IMR-90 (cell line): ENCODE measurements at regions not wholly inside any gene's neighbourhood (a gene's known extent, or its start where the extent isn't known, plus 50 kb on each side); places are given as distances from the start of the nearest gene placed in this dataset.

Source experiments
- ATAC-seq: fragments of 200-7000 bp; cut with Tn5 transposase; 2 replicates; pipeline ENCODE4 v1.9.1; 2020; ENCODE audit warnings: low read depth, mild to moderate bottlenecking, moderate library complexity
- BruUV-seq: library from RNA; stranded (reverse); fragments of 400-500 nt; replicated peaks from 2 replicates; lab custom pipeline; 2021; lab: Mats Ljungman, UMichigan
- CTCF ChIA-PET: fragments of 300-600 bp; formaldehyde crosslinking; extraction: SDS; loops from one replicate; lab custom pipeline; 2021; ENCODE audit warnings: antibody characterized with exemption; lab: Yijun Ruan, JAX
- POLR2A ChIA-PET: fragments of 300-600 bp; sonication (Branson Sonifier 250); formaldehyde crosslinking; loops from one replicate; lab custom pipeline; 2022; ENCODE audit warnings: antibody characterized with exemption; ENCODE audit not compliant: unreplicated experiment; lab: Charles Lee
- DNase-seq: peaks from one replicate; pipeline ENCODE4 v3.0.0; 2013
- H2AFZ ChIP-seq: replicated peaks from 2 replicates; pipeline ENCODE3; 2013; ENCODE audit warnings: low read length, mild to moderate bottlenecking; ENCODE audit not compliant: poor library complexity
- H2AK5ac ChIP-seq: 2 replicates; pipeline ENCODE4 v1.6.1; 2013; ENCODE audit warnings: low read depth, low read length, inconsistent platforms
- H2AK9ac ChIP-seq: replicated peaks from 2 replicates; pipeline ENCODE3; 2013; ENCODE audit warnings: mild to moderate bottlenecking, low read depth, low read length, moderate library complexity; ENCODE audit not compliant: poor library complexity
- H2BK120ac ChIP-seq: 2 replicates; pipeline ENCODE4 v1.6.1; 2013; ENCODE audit warnings: low read depth, low read length, inconsistent platforms
- H2BK15ac ChIP-seq: 3 replicates; pipeline ENCODE4 v1.6.1; 2013; ENCODE audit warnings: low read depth, low read length, inconsistent platforms
- H2BK20ac ChIP-seq: 2 replicates; pipeline ENCODE4 v1.6.1; 2013; ENCODE audit warnings: low read depth, mild to moderate bottlenecking, inconsistent platforms, low read length, moderate library complexity
- H2BK5ac ChIP-seq: 2 replicates; pipeline ENCODE4 v1.6.1; 2013; ENCODE audit warnings: mild to moderate bottlenecking, low read depth, low read length, inconsistent platforms; ENCODE audit not compliant: poor library complexity, severe bottlenecking
- H3K14ac ChIP-seq: replicated peaks from 2 replicates; pipeline ENCODE4 v1.6.1; 2013; ENCODE audit warnings: low read depth, low read length, inconsistent platforms
- H3K18ac ChIP-seq: 2 replicates; pipeline ENCODE4 v1.6.1; 2013; ENCODE audit warnings: low read depth, low read length, control low read depth
- H3K23ac ChIP-seq: 2 replicates; pipeline ENCODE4 v1.6.1; 2013; ENCODE audit warnings: low read depth, low read length, inconsistent platforms
- H3K27ac ChIP-seq: 2 replicates; pipeline ENCODE4 v1.5.1; 2013; ENCODE audit warnings: mild to moderate bottlenecking, control low read depth, low read length; ENCODE audit not compliant: insufficient read depth
- H3K27me3 ChIP-seq: 2 replicates; pipeline ENCODE4 v1.6.1; 2013; ENCODE audit warnings: low read length; ENCODE audit not compliant: control insufficient read depth, insufficient read depth
- H3K36me3 ChIP-seq: 2 replicates; pipeline ENCODE4 v1.6.1; 2013; ENCODE audit warnings: low read length, mixed read lengths; ENCODE audit not compliant: control insufficient read depth, insufficient read depth
- H3K4ac ChIP-seq: 2 replicates; pipeline ENCODE4 v1.6.1; 2013; ENCODE audit warnings: low read depth, low read length, inconsistent platforms
- H3K4me1 ChIP-seq: 2 replicates; pipeline ENCODE4 v1.6.1; 2013; ENCODE audit warnings: low read length, mixed read lengths; ENCODE audit not compliant: control insufficient read depth, insufficient read depth
- H3K4me2 ChIP-seq: 2 replicates; pipeline ENCODE4 v1.6.1; 2013; ENCODE audit warnings: low read depth, mild to moderate bottlenecking, control low read depth, low read length, moderate library complexity
- H3K4me3 ChIP-seq: 2 replicates; pipeline ENCODE4 v1.5.1; 2013; ENCODE audit warnings: low read depth, mild to moderate bottlenecking, control low read depth, low read length, moderate library complexity; ENCODE audit not compliant: insufficient read depth
- H3K56ac ChIP-seq: 2 replicates; pipeline ENCODE4 v1.6.1; 2013; ENCODE audit warnings: low read length, inconsistent platforms; ENCODE audit not compliant: insufficient read depth; ENCODE audit errors: extremely low read depth
- H3K79me1 ChIP-seq, 2 experiments: 2 replicates each; pipeline ENCODE4 v1.6.1; 2013; ENCODE audit warnings: low read length in 2 of 2, inconsistent platforms in 1 of 2, low read depth in 1 of 2
- H3K9ac ChIP-seq: 2 replicates; pipeline ENCODE4 v1.6.1; 2013; ENCODE audit warnings: low read depth, low read length, control low read depth
- H3K9me1 ChIP-seq: 2 replicates; pipeline ENCODE4 v1.6.1; 2013; ENCODE audit warnings: low read length, inconsistent platforms; ENCODE audit not compliant: insufficient read depth
- H3K9me3 ChIP-seq: 2 replicates; pipeline ENCODE4 v1.6.1; 2013; ENCODE audit warnings: low read length; ENCODE audit not compliant: control insufficient read depth, insufficient read depth
- H4K20me1 ChIP-seq: 2 replicates; pipeline ENCODE4 v1.6.1; 2013; ENCODE audit warnings: low read length, inconsistent platforms; ENCODE audit not compliant: insufficient read depth
- H4K5ac ChIP-seq: 2 replicates; pipeline ENCODE4 v1.6.1; 2013; ENCODE audit warnings: mild to moderate bottlenecking, low read depth, low read length, control low read depth
- H4K8ac ChIP-seq, 2 experiments: 2 replicates each; pipeline ENCODE4 v1.6.1; 2013; ENCODE audit warnings: low read depth in 2 of 2, low read length in 2 of 2, control low read depth in 1 of 2, inconsistent platforms in 1 of 2
- H4K91ac ChIP-seq: 2 replicates; pipeline ENCODE4 v1.6.1; 2013; ENCODE audit warnings: low read depth, low read length, inconsistent platforms; ENCODE audit not compliant: insufficient read depth
- CHD1 ChIP-seq: IDR thresholded peaks from 2 replicates; pipeline ENCODE4 v1.6.1; 2012; ENCODE audit warnings: low read depth, low read length, improper control_type of control experiment
- MAFK ChIP-seq: IDR thresholded peaks from 2 replicates; pipeline ENCODE4 v1.6.1; 2012; ENCODE audit warnings: low read depth, low read length, improper control_type of control experiment
- MAZ ChIP-seq: IDR thresholded peaks from 2 replicates; pipeline ENCODE4 v1.6.1; 2012; ENCODE audit warnings: low read depth, mild to moderate bottlenecking, low read length, improper control_type of control experiment, moderate library complexity, borderline replicate concordance
- NFE2L2 ChIP-seq: fragments of 150-350 bp; IDR thresholded peaks from 2 replicates; pipeline ENCODE4 v1.6.1; 2016; ENCODE audit warnings: low read depth, mild to moderate bottlenecking, low read length
- POLR2A ChIP-seq: IDR thresholded peaks from 2 replicates; pipeline ENCODE4 v1.6.1; 2012; ENCODE audit warnings: mild to moderate bottlenecking, low read depth, low read length
- WGBS, 2 experiments: methylation state at CpG; one replicate each; pipeline versions ENCODE4 v1.1.5 to v1.1.7; 2013; ENCODE audit warnings: missing lambda C conversion rate in 2 of 2; ENCODE audit not compliant: insufficient read length in 1 of 2; ENCODE audit errors: extremely low coverage in 2 of 2; 5-methylcytosine and 5-hydroxymethylcytosine counted together
- dilution Hi-C: fragments of 300-500 bp; cut with HindIII; formaldehyde crosslinking; loops from one replicate; pipeline ENCODE4 v1.14.3; 2018; ENCODE audit warnings: low sequenced_read_pairs; ENCODE audit not compliant: unreplicated experiment
- in situ Hi-C: fragments of 300-500 bp; cut with MboI; formaldehyde crosslinking; loops from 3 replicates; pipeline ENCODE4 v1.14.3; 2019; ENCODE audit warnings: low sequenced_read_pairs, inconsistent platforms, mixed read lengths
- intact Hi-C: fragments of 100-400 bp; cut with micrococcal nuclease; formaldehyde crosslinking; loops from 2 replicates; pipeline ENCODE4 v1.10.0; 2022
- TF ChIP-seq, protein P1 (sequence below): fragments of 150-350 bp; IDR thresholded peaks from 2 replicates; pipeline ENCODE4 v1.6.1; 2017; ENCODE audit warnings: mild to moderate bottlenecking, antibody characterized with exemption, low read length, low read depth

DNA sequence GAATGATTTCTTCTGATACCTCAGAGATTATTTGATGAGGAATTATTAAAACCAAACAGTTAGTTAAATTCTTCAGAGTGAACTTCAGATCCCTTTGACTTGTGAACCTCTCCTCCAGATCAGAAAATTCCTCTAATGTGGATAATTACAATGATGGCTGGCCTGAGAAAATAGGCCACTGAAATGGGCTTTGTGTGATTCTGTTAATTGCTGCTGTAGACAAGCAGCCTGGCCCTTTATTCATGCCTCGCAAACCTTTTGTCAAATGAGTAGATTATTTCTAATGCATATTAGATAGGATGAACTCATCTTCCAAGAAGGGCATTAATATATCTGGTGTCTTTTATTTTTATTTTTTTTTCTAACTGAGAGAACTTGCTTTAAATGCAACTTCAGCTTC lies 855.2 kb downstream of the TLE4 start:
- intact Hi-C loops (no loop called here), dilution Hi-C loops (no loop called here), in situ Hi-C loops (no loop called here)
- Histone ChIP-seq H4K8ac (no peak overlapping the region), H2BK15ac (no peak overlapping the region), H3K4ac (no peak overlapping the region), H3K4me2 (no peak overlapping the region), H3K56ac (no peak overlapping the region), H4K20me1 (no peaks in the 10 kb centered on the region), H3K9me1 (no peaks in the 10 kb centered on the region), H2AK9ac (no peak overlapping the region), H3K14ac (no peak overlapping the region), H2AFZ (no peak overlapping the region), H3K4me1 (no peaks in the 10 kb centered on the region), H4K91ac (no peak overlapping the region), H2BK120ac (no peak overlapping the region), H2BK20ac (no peak overlapping the region), H3K79me1 (no peaks in the 10 kb centered on the region), H3K9ac (no peak overlapping the region), H3K27ac (no peak overlapping the region), H3K4me3 (no peak overlapping the region), H2AK5ac (no peak overlapping the region), H3K9me3 (no peaks in the 10 kb centered on the region), H4K5ac (no peak overlapping the region), H3K23ac (no peak overlapping the region), H2BK5ac (no peak overlapping the region), H3K27me3 (no peaks in the 10 kb centered on the region), H3K36me3 (no peaks in the 10 kb centered on the region), H3K18ac (no peak overlapping the region)
- ChIA-PET POLR2A (no interaction called here), CTCF (no interaction called here)
- TF ChIP-seq, protein P1, sequence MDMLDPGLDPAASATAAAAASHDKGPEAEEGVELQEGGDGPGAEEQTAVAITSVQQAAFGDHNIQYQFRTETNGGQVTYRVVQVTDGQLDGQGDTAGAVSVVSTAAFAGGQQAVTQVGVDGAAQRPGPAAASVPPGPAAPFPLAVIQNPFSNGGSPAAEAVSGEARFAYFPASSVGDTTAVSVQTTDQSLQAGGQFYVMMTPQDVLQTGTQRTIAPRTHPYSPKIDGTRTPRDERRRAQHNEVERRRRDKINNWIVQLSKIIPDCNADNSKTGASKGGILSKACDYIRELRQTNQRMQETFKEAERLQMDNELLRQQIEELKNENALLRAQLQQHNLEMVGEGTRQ = no peak
- TF ChIP-seq NFE2L2 (no peak), POLR2A (no peak), CHD1 (no peak), MAFK (no peak), MAZ (no peak)
- BruUV-seq = no TSS peak
- no peak for ATAC-seq
- no CpG with 5 or more reads among the region's 1 CpG for WGBS, 2 experiments
- DNase-seq = no peak
